AG08396 (cell line): ENCODE measurements at regions not wholly inside any gene's neighbourhood (a gene's known extent, or its start where the extent isn't known, plus 50 kb on each side); places are given as distances from the start of the nearest gene placed in this dataset.
"Not testable (repeated sequence)": the region's sequence is repeated elsewhere in the genome, so short reads cannot be mapped to it uniquely, and the experiment has no call there.

Source experiments
- DNase-seq: peaks from one replicate; pipeline ENCODE4 v3.0.0; 2012; ENCODE audit warnings: low spot score, mixed read lengths

DNA sequence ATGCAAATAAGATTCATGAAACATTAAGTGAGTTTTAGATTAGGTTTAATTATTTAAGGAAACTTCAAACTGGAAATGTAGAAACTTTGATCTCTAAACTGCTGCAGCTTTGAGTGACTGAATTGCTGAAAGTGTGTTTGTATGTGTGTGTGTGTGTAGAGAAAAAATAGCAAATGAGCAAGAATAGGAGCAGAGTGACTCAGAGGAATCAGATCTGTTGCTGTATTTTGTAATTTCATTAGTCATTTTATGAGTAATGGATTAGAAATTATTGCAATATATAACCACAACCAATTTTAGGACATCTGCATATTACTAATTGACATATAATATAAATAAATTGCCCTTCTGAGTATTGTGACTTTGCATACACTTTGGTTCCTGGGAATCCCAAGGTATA is 52.8 kb upstream of the SLC9A9 start:
- DNase-seq, result peak; percentile 35

DNA sequence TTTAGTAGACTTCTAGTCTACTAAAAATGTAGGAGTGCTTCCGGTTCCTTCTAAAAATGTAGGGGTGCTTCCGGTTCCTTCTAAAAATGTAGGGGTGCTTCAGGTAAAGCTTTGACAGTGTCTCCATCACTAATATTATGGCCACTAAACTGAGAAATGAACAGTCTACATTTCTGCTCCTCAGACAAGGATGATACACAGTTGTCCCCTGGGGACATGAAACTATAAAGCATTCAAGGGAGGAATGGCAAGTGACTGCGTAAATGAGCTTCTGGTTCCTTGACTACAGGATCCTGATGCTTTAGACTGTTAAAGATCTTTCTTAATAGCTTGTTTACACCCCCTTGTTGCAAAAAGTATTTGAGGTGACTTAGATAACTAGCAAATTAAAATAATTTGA is 53.9 kb upstream of the SLC9A9 start:
- no peak for DNase-seq

DNA sequence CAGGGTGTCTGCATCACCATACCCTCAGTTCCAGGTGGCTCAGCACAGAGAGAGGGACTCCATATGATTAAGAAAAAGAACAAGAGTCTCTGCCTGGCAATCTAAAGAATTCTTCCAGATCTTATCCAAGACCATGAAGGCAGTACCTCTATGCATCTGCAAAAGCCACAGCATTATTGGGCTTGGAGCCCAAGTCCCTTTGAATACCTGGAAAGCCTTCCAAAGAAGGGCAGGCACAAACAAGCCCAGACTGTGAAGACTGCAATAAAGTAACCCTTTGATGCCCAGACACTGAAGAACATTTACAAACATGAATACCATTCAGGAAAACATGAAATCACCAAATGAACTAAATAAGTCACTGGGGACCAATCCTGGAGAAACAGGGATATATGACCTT is 60.9 kb upstream of the DIPK2A start:
- DNase-seq, result no peak

DNA sequence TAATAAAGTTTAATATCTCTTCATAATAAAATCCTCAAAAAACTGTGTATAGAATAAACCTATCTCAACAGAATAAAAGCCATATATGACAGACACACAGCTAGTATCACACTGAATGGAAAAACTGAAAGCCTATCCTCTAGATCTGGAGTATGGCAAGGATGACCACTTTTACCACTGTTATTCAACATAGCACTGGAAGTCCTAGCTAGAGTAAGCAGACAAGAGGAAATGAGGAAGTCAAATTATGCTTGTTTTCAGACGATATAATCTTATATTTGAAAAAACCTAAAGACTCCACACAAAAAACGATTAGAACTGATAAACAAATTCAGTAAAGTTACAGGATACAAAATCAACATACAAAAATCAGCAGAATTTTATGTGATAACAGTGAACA is 57.4 kb upstream of the DIPK2A start:
- no peak for DNase-seq

DNA sequence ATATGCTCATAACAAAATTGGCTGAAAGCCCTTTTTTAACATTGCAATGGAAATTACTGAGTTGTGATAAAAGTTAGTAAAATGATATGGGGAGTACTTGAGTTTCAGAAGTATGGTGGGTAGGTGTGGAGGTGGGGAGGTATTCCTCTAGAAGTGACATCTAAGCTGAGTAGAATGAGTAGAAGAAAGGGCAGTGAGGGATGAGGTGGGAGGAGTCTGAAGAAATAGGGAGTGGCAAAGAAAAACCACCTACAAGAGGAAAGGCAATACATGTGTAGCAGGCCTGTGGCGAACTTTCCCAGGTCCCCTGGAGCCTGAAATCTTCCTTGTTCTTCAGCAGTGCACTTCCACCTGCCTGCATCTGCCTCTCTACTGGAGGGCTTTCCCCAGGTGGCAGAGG is 52.8 kb upstream of the DIPK2A start:
- no peak for DNase-seq

DNA sequence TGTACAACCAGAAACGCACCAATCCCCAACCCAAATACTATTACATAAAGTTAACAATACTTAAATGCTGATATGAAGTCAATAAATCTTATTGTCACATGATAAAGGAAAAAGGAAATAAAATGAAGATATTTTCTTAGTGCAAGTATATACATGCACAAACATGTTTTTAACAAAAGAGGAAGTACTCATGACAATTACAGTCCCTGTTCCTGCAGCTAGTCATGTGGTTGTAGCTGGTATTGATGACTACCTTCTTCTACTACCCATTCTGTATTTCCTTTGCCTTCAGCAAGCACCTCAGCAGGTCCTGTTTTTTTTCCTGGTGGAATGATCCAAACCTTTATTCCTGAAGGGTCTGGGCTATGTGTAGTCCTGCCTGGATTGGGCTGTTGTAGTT is 50.4 kb upstream of the DIPK2A start:
- DNase-seq, result not testable (repeated sequence)
